ENCODE measurements at regions not wholly inside any gene's neighbourhood (a gene's known extent, or its start where the extent isn't known, plus 50 kb on each side); places are given as distances from the start of the nearest gene placed in this dataset.

GRCh38 chr13:65864039-65864438 is 1366.1 kb downstream of the PCDH9 start (continued):
- TF ChIP-seq TCF7 (CRISPR knock-in tag; IDR thresholded peaks at IDR 0.05; ENCODE audit: low read depth) (no peak), NFE2L1 (CRISPR knock-in tag; IDR thresholded peaks at IDR 0.05) (no peak)

- no peaks in the 10 kb centered on the region for H3K36me3 Mint-ChIP-seq
- H3K4me1 Mint-ChIP-seq = no peaks in the 10 kb centered on the region
- TF ChIP-seq GABPB1 (CRISPR knock-in tag; IDR thresholded peaks at IDR 0.05) = no peak
- no peak for TF ChIP-seq E2F4 (CRISPR knock-in tag; IDR thresholded peaks at IDR 0.05; ENCODE audit: borderline replicate concordance, low read depth)
- no peak for TF ChIP-seq JUN (CRISPR knock-in tag; IDR thresholded peaks at IDR 0.05)
- TF ChIP-seq, protein P1, sequence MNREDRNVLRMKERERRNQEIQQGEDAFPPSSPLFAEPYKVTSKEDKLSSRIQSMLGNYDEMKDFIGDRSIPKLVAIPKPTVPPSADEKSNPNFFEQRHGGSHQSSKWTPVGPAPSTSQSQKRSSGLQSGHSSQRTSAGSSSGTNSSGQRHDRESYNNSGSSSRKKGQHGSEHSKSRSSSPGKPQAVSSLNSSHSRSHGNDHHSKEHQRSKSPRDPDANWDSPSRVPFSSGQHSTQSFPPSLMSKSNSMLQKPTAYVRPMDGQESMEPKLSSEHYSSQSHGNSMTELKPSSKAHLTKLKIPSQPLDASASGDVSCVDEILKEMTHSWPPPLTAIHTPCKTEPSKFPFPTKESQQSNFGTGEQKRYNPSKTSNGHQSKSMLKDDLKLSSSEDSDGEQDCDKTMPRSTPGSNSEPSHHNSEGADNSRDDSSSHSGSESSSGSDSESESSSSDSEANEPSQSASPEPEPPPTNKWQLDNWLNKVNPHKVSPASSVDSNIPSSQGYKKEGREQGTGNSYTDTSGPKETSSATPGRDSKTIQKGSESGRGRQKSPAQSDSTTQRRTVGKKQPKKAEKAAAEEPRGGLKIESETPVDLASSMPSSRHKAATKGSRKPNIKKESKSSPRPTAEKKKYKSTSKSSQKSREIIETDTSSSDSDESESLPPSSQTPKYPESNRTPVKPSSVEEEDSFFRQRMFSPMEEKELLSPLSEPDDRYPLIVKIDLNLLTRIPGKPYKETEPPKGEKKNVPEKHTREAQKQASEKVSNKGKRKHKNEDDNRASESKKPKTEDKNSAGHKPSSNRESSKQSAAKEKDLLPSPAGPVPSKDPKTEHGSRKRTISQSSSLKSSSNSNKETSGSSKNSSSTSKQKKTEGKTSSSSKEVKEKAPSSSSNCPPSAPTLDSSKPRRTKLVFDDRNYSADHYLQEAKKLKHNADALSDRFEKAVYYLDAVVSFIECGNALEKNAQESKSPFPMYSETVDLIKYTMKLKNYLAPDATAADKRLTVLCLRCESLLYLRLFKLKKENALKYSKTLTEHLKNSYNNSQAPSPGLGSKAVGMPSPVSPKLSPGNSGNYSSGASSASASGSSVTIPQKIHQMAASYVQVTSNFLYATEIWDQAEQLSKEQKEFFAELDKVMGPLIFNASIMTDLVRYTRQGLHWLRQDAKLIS (CRISPR knock-in tag; IDR thresholded peaks at IDR 0.05; ENCODE audit: borderline replicate concordance) = no peak
- no peak for TF ChIP-seq ZNF671 (CRISPR knock-in tag; IDR thresholded peaks at IDR 0.05)
- TF ChIP-seq, protein P2, sequence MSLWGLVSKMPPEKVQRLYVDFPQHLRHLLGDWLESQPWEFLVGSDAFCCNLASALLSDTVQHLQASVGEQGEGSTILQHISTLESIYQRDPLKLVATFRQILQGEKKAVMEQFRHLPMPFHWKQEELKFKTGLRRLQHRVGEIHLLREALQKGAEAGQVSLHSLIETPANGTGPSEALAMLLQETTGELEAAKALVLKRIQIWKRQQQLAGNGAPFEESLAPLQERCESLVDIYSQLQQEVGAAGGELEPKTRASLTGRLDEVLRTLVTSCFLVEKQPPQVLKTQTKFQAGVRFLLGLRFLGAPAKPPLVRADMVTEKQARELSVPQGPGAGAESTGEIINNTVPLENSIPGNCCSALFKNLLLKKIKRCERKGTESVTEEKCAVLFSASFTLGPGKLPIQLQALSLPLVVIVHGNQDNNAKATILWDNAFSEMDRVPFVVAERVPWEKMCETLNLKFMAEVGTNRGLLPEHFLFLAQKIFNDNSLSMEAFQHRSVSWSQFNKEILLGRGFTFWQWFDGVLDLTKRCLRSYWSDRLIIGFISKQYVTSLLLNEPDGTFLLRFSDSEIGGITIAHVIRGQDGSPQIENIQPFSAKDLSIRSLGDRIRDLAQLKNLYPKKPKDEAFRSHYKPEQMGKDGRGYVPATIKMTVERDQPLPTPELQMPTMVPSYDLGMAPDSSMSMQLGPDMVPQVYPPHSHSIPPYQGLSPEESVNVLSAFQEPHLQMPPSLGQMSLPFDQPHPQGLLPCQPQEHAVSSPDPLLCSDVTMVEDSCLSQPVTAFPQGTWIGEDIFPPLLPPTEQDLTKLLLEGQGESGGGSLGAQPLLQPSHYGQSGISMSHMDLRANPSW (CRISPR knock-in tag; conservative IDR thresholded peaks at IDR 0.05; ENCODE audit: low read depth) = no peak
- TF ChIP-seq NR1H2 (CRISPR knock-in tag; IDR thresholded peaks at IDR 0.05) = no peak
- TF ChIP-seq ZNF121 (CRISPR knock-in tag; IDR thresholded peaks at IDR 0.05) = no peak
- TF ChIP-seq MXD4 (CRISPR knock-in tag; IDR thresholded peaks at IDR 0.05; ENCODE audit: borderline replicate concordance) = no peak
- no peak for TF ChIP-seq NR3C1 (CRISPR knock-in tag; conservative IDR thresholded peaks at IDR 0.05; ENCODE audit: low read depth)
- TF ChIP-seq, protein P3, sequence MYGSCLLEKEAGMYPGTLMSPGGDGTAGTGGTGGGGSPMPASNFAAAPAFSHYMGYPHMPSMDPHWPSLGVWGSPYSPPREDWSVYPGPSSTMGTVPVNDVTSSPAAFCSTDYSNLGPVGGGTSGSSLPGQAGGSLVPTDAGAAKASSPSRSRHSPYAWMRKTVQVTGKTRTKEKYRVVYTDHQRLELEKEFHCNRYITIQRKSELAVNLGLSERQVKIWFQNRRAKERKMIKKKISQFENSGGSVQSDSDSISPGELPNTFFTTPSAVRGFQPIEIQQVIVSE (CRISPR knock-in tag; IDR thresholded peaks at IDR 0.05; ENCODE audit: borderline replicate concordance) = no peak
- TF ChIP-seq ZNF219 (CRISPR knock-in tag; IDR thresholded peaks at IDR 0.05; ENCODE audit: borderline replicate concordance) = no peak
- TF ChIP-seq CREB1 (CRISPR knock-in tag; IDR thresholded peaks at IDR 0.05) = no peak
- no peak for TF ChIP-seq ZNF512 (CRISPR knock-in tag; IDR thresholded peaks at IDR 0.05; ENCODE audit: borderline replicate concordance)
- no peak for TF ChIP-seq HMGXB4 (CRISPR knock-in tag; IDR thresholded peaks at IDR 0.05)
- no peak for TF ChIP-seq NR2C2 (CRISPR knock-in tag; IDR thresholded peaks at IDR 0.05)
- ATAC-seq = no peak
- POLR2A ChIA-PET = no interaction called here
- no peak overlapping the region for H3K4me3 Mint-ChIP-seq
- no peak for DNase-seq (ENCODE audit: low spot score)
- H3K27me3 Mint-ChIP-seq (ENCODE audit: low read depth) = no peaks in the 10 kb centered on the region
- H3K9me3 Mint-ChIP-seq = peaks cover 3% of the 10 kb centered on the region; the same call in 1 of the 2 replicates
- CTCF ChIA-PET = interaction anchor here (0.7 kb wide), 1 partner anchor 22 kb away, joined by 3 read pairs; no protein-coding TSS in a partner anchor
- H3K27ac Mint-ChIP-seq = no peak overlapping the region
Observed at GRCh38 chr13:65860306-65860705, 1369.8 kb downstream of the PCDH9 start.
